GM21576 (cell line): ENCODE measurements at regions not wholly inside any gene's neighbourhood (a gene's known extent, or its start where the extent isn't known, plus 50 kb on each side); places are given as distances from the start of the nearest gene placed in this dataset.

Experiments used
- ATAC-seq: cut with Tn5 transposase; IDR thresholded peaks from one replicate; pipeline ENCODE4 v1.9.1; 2021; ENCODE audit warnings: mild to moderate bottlenecking, moderate library complexity; ENCODE audit not compliant: unreplicated experiment

- ATAC-seq = no peak
Observed at GRCh38 chr12:92206011-92206410, 60.4 kb upstream of the BTG1 start.

GRCh38 chr12:92199819-92200576 is 54.4 kb upstream of the BTG1 start:
- no peak for ATAC-seq

GRCh38 chr12:92197815-92198214 is 52.2 kb upstream of the BTG1 start:
- no peak for ATAC-seq

- ATAC-seq = no peak
Observed at GRCh38 chr12:92196368-92196767, 50.7 kb upstream of the BTG1 start.
